ENCODE measurements at regions not wholly inside any gene's neighbourhood (a gene's known extent, or its start where the extent isn't known, plus 50 kb on each side); places are given as distances from the start of the nearest gene placed in this dataset.

DNA sequence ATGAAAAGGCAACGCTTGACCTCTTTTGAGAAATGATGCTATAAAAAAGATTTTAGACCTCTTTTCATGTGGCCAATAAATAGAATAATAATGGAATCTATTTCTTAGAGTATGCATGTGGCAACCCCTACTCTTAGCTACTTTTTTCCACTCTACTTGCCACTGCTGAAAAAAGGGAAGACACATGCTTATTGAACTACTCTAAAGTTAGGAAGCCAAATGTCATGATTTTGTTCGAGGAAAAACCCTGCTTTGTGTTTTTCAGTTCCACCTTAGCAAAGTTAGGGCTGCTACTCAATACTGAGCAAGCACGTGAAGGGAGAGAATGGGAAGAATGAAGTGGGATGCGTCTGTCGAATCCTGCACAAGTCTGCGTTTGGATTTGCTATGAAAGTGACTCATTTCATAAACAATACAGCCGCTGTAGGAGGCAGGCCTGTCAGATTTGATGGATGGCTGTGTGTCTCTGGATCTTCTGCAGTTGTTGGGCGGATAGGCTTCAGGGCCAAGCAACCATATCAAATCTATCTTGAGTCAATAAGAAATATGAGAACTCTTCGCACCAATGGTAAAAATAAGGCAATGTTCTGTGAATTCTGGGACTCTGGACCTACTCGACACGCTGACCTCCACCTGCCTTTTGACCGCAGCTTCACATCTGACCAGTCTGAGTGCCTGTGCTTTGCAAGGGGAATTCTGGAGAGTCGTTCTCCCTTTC lies 333.6 kb downstream of the PIK3R1 start:
- H3K4me3 ChIP-seq (ENCODE audit: low read depth, low read length) = no peak overlapping the region
- TF ChIP-seq, protein P1, sequence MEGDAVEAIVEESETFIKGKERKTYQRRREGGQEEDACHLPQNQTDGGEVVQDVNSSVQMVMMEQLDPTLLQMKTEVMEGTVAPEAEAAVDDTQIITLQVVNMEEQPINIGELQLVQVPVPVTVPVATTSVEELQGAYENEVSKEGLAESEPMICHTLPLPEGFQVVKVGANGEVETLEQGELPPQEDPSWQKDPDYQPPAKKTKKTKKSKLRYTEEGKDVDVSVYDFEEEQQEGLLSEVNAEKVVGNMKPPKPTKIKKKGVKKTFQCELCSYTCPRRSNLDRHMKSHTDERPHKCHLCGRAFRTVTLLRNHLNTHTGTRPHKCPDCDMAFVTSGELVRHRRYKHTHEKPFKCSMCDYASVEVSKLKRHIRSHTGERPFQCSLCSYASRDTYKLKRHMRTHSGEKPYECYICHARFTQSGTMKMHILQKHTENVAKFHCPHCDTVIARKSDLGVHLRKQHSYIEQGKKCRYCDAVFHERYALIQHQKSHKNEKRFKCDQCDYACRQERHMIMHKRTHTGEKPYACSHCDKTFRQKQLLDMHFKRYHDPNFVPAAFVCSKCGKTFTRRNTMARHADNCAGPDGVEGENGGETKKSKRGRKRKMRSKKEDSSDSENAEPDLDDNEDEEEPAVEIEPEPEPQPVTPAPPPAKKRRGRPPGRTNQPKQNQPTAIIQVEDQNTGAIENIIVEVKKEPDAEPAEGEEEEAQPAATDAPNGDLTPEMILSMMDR (IDR thresholded peaks at IDR 0.05; ENCODE audit: low read depth, low read length) = no peak

DNA sequence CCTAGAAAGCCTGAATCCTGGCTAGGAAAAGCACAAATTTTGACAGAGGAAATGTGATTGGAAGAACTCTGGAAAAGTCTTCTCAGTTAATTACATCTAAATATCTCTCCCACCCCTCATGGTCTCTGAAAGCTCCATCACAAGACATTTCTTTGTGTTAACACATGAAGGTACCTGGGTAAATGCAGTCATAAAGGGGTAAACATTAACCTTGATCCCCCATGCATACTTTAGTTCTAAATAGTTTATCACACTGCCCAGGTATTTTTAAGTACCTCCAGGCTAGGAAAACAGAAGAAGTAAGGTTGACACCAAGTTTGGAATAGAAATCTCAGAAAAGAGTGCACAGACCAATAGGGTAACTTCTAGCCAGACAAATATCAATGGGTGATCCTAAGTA lies 334.5 kb downstream of the PIK3R1 start:
- H3K4me3 ChIP-seq (ENCODE audit: low read depth, low read length) = no peak overlapping the region
- TF ChIP-seq, protein P1 (IDR thresholded peaks at IDR 0.05; ENCODE audit: low read depth, low read length) = no peak

DNA sequence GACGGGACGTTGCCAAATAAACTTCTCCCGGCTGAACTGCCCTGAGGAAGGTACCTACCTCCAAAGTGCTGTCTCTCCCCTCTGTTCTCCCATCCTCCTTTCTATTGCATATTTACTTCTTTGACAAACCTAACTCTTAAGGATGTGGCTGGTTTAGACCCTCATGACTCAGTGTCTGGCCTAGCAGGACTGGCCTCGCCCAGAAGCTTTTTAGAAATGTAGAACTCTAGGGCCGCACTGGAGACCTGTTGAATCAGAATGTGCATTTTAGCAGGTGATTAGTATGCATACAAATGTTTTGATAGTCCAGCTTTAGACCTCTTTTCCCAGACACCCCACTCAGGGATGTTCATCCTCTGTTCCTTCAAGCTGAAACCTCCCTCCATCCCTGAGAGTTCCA lies 335.9 kb downstream of the PIK3R1 start:
- TF ChIP-seq, protein P1 (IDR thresholded peaks at IDR 0.05; ENCODE audit: low read depth, low read length) = no peak
- H3K4me3 ChIP-seq (ENCODE audit: low read depth, low read length) = no peak overlapping the region

DNA sequence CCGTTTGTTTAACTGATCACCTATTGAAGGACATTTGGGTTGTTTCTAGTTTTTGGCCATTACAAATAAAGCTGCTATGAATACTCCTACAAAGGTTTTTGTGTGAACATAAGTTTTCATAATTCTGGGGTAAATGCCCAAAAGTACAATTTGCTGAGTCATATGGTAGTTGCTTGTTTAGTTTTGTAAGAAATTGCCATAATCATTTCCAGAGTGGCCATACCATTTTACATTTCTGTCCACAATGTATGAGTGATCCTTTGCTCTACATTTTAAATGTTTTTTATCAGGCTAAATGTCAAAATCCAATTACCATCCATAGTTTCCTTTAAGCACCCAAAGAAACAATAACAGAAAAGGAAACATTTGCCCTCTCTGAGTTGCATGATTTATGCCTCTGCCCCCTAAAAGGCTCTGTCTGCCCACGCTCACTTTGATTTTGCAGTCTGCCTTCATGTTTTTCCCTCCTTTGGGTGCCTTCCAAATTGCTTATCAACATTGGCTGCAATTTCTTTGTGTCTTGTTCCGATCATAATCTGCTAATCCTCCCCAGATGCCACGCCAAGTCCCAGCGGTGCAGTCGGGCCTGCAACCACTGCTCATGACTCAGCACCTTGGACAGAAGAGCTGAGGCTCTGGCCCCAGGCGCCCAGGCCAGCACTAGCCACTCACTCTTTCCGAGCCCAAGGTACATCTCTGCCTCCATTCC lies 339.2 kb downstream of the PIK3R1 start:
- no peak overlapping the region for H3K4me3 ChIP-seq (ENCODE audit: low read depth, low read length)
- TF ChIP-seq, protein P1 (IDR thresholded peaks at IDR 0.05; ENCODE audit: low read depth, low read length) = no peak

DNA sequence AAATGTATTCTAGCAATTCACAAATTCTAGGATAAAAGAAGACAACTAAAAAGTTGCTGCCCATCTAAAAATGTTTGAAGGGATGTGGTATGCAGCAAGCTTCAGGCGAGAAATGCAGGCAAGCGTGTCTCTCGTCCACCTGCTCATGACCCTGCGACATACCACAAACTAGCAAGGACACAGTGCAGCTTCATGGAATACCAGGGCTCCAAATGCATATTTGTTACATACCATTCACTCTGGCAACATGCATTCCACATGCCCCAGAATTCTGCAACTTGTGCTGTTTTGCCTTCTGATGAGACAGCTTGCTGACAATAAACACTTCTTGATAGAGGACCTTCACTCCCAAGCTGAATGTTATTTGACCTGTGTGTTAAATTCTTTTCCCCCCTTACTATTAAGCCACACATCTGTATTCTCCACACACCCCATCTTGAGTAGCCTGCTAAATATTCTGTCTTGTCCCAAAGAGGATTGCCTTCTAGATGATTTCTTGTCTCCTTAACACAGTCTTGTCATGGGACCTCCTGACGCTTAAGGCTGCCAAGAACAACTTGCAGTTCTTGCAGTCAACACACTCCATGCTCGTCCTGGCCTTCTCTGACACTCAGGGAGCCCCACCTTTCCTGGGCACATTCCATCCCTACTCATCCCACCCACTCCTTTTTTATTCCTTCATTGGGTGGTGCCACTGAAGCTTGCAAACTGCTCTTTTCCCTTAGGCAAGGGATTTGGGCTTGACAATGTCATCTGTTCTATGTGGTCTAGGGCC lies 340.5 kb downstream of the PIK3R1 start:
- TF ChIP-seq, protein P1 (IDR thresholded peaks at IDR 0.05; ENCODE audit: low read depth, low read length) = no peak
- H3K4me3 ChIP-seq (ENCODE audit: low read depth, low read length) = no peak overlapping the region

DNA sequence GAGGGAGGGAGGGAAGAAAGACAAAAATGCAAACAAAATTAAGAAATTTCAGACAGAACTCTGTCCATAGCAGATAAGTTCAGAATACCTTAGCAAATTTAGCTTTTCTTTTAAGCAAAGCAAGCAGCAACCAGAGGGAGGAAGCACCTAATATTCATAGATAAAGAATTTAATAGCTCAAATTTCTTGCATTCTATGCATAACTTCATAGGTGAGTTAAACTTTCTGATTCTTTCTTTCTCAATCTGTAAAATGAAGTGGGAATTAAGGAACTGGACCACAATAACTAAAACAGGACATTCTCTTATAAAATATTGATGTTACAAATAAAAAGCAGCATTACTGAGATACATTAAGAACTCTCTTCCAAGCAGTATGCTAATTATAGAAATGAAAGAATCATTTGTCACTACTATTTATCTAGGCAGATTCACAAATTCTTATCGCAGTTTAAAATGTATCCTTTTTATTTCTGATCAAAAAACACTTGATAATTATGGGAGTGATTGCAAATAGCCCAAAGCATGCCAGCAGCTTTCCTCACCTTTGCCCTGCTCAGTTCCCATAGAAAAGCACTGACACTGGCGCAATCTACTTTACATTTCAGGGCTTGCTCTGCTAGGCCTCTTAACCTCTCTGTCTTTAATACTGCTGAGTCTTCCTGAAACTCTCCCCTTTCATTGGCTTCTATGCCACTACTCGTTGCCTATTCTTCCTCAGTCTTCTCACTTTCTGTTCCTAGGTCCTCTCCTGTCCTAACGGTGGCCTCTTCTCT lies 341.8 kb downstream of the PIK3R1 start:
- H3K4me3 ChIP-seq (ENCODE audit: low read depth, low read length) = no peak overlapping the region
- TF ChIP-seq, protein P1 (IDR thresholded peaks at IDR 0.05; ENCODE audit: low read depth, low read length) = no peak
